HUES6 (cell line): ENCODE measurements at regions not wholly inside any gene's neighbourhood (a gene's known extent, or its start where the extent isn't known, plus 50 kb on each side); places are given as distances from the start of the nearest gene placed in this dataset.

Source experiments
- H3K27ac ChIP-seq: 2 replicates; pipeline ENCODE4 v1.7.0; 2013; ENCODE audit warnings: low read depth, mild to moderate bottlenecking, low read length, inconsistent platforms
- H3K27me3 ChIP-seq: 2 replicates; pipeline ENCODE4 v1.6.1; 2013; ENCODE audit warnings: low read length; ENCODE audit not compliant: control insufficient read depth, insufficient read depth
- H3K36me3 ChIP-seq: 2 replicates; pipeline ENCODE4 v1.6.1; 2013; ENCODE audit warnings: low read length; ENCODE audit not compliant: control insufficient read depth, insufficient read depth
- H3K4me1 ChIP-seq: 2 replicates; pipeline ENCODE4 v1.6.1; 2013; ENCODE audit warnings: low read length; ENCODE audit not compliant: control insufficient read depth, insufficient read depth
- H3K4me3 ChIP-seq: 2 replicates; pipeline ENCODE4 v1.5.1; 2013; ENCODE audit warnings: low read depth, low read length
- H3K9ac ChIP-seq: one replicate; pipeline ENCODE4 v1.6.1; 2013; ENCODE audit warnings: mild to moderate bottlenecking, low read length
- H3K9me3 ChIP-seq: 2 replicates; pipeline ENCODE4 v1.6.1; 2013; ENCODE audit warnings: low read depth, low read length; ENCODE audit not compliant: control insufficient read depth, insufficient read depth

- no peaks in the 10 kb centered on the region for H3K27me3 ChIP-seq
- no peak overlapping the region for H3K9ac ChIP-seq
- no peaks in the 10 kb centered on the region for H3K9me3 ChIP-seq
- H3K27ac ChIP-seq = no peak overlapping the region
- H3K4me3 ChIP-seq = no peak overlapping the region
- H3K4me1 ChIP-seq = peaks cover 52% of the 10 kb centered on the region
- no peaks in the 10 kb centered on the region for H3K36me3 ChIP-seq
Observed at GRCh38 chr18:55764386-55764785, 176.4 kb upstream of the TCF4 start.

- Histone ChIP-seq H3K9ac (no peak overlapping the region), H3K9me3 (no peaks in the 10 kb centered on the region), H3K4me3 (no peak overlapping the region), H3K27ac (no peak overlapping the region), H3K27me3 (no peaks in the 10 kb centered on the region), H3K4me1 (peaks cover 46% of the 10 kb centered on the region), H3K36me3 (no peaks in the 10 kb centered on the region)
Observed at GRCh38 chr18:55763805-55764204, 175.8 kb upstream of the TCF4 start.

DNA sequence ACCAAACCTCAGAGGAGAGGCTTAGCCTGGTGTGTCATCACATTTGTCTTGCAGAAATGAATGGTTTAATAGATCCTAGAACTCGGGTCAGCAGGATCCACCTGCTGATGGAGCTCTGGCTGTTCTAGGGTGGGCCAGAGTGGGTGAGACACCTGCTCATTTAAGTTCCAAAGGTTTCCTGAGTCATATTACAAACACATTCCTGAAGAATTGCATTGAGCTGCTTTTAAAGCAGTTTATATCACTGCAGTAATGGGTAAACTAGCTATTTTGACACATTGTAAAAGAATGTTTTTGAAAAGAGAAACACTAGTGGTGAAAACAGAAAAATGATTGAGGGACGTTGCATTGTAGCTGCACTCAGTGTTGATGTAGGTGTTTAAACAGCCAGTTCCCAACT, 175.3 kb upstream of the TCF4 start:
- Histone ChIP-seq H3K27ac (no peak overlapping the region), H3K4me1 (peaks cover 41% of the 10 kb centered on the region), H3K36me3 (no peaks in the 10 kb centered on the region), H3K9me3 (no peaks in the 10 kb centered on the region), H3K9ac (no peak overlapping the region), H3K4me3 (no peak overlapping the region), H3K27me3 (no peaks in the 10 kb centered on the region)

GRCh38 chr18:55762424-55762823, 174.4 kb upstream of the TCF4 start:
- H3K27ac ChIP-seq = no peak overlapping the region
- no peak overlapping the region for H3K9ac ChIP-seq
- no peaks in the 10 kb centered on the region for H3K27me3 ChIP-seq
- H3K4me1 ChIP-seq = peaks cover 32% of the 10 kb centered on the region; the same call in 1 of the 2 replicates
- H3K9me3 ChIP-seq = no peaks in the 10 kb centered on the region
- H3K4me3 ChIP-seq = no peak overlapping the region
- H3K36me3 ChIP-seq = no peaks in the 10 kb centered on the region

DNA sequence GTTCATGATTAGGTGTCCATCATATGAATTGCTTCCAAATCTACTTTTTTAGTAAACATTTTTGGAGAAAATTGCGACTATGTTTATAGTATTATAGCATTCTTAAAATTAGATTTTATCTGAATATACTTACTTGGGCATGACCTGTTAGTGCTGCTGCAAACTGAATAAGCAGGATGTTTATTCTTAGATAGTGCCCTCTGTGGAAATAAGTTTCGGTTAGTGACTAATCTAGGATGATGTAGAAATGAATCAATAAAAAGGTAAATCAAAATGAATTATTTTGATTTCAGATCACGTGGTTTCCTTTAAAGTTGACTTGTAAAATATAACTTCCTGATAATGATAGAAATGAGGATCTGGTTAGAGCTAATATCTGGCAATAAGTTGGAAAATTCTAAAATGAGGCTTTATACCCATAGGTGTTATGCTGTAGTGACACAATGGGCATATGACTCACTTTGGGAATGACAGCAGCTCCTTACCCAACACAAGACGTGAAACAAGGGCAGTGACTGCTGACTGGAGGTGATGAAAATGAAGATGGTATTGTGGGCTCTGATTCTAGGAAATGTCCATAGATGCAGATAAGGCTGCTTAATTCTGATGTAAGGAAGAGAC, 165.8 kb upstream of the TCF4 start:
- Histone ChIP-seq H3K9ac (no peak overlapping the region), H3K4me1 (no peaks in the 10 kb centered on the region; the same call in 1 of the 2 replicates), H3K27ac (no peak overlapping the region), H3K36me3 (no peaks in the 10 kb centered on the region), H3K4me3 (no peak overlapping the region), H3K27me3 (no peaks in the 10 kb centered on the region), H3K9me3 (no peaks in the 10 kb centered on the region)

DNA sequence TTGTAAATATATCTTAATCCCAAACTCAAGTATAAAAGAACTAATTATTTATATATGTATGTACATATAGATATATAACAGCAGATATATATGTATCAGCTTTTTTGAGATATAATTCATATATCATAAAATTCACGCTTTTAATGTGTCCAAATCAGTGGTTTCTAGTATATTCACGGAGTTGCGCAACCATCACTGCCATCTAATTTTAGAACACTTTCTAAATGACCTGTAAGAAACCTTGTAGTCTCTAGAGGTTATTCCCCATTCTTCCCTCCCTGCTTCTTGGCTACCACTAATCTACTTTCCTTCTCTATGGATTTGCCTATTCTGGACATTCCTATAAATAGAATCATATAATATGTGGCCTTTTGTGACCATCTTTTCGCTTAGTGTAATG, 163.5 kb upstream of the TCF4 start:
- Histone ChIP-seq H3K36me3 (no peaks in the 10 kb centered on the region), H3K9ac (no peak overlapping the region), H3K27ac (no peak overlapping the region), H3K4me1 (peaks cover 6% of the 10 kb centered on the region; the same call in 1 of the 2 replicates), H3K9me3 (no peaks in the 10 kb centered on the region), H3K4me3 (no peak overlapping the region), H3K27me3 (no peaks in the 10 kb centered on the region)

DNA sequence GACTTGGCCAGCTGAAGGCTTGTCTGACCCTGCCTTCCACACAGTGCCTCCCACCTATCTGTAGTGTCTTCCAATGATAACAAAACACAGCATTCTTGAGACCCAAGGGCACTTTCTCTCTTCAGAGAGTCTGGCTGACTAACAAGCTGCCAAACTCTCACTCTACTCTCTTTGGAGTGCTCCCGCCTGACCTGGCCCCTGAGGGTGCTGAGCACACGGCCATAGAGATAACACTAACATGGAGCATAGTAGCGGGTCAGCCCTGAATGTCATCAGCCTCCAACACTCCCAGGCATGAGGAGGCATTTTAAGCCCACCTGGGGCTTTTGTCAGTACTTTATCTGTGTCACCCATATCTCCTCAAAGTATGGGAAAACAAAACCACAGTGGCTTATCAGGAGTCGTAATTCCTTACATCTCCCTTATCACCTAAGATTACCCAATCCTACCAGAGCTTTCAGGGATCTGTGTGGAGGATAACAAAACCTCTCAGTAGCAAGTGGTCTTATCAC, 160.3 kb upstream of the TCF4 start:
- Histone ChIP-seq H3K4me3 (no peak overlapping the region), H3K9ac (peak overlapping the region; percentile 43), H3K4me1 (peaks cover 14% of the 10 kb centered on the region), H3K36me3 (no peaks in the 10 kb centered on the region), H3K27me3 (no peaks in the 10 kb centered on the region), H3K27ac (no peak overlapping the region), H3K9me3 (no peaks in the 10 kb centered on the region)

DNA sequence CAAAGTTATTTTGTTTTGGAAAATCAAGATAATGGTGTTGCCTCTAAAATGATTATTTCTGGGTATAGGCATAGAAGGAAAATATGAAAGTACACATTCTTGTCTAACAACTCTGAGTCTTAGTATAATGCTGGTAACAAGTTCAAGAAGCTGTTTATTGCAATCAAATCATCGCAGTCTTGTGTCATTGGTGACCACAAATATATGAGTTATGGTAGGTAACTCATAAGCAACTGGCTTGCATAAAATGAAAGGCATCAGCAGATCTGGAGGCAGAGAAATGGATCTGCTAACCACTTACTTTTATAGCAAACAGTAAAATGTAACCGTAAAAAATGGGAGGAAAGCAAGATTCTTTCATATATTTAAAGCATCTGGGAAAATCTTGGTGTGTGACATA, 156.2 kb upstream of the TCF4 start:
- no peak overlapping the region for H3K4me3 ChIP-seq
- H3K27ac ChIP-seq = no peak overlapping the region
- H3K27me3 ChIP-seq = no peaks in the 10 kb centered on the region
- H3K36me3 ChIP-seq = no peaks in the 10 kb centered on the region
- no peaks in the 10 kb centered on the region for H3K9me3 ChIP-seq
- peaks cover 14% of the 10 kb centered on the region for H3K4me1 ChIP-seq
- H3K9ac ChIP-seq = no peak overlapping the region

DNA sequence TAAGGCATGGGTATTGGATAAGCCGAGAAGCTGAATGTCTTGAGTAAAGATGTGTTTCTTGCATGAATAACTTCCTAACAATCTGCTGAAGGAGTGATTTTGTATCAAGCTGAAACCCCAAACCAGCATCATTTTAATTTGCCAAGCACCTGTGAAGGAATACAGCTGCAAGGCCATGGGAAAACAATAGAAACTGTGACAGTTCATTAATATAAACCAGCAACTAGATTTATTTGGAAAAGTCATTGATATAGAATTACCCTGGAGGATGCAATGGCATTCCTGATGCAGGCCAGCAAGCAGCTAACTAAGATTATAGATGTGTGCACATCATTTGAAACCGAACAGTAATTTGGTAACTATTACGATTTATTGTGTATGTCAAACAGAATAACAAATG, 155.7 kb upstream of the TCF4 start:
- no peak overlapping the region for H3K27ac ChIP-seq
- H3K36me3 ChIP-seq = no peaks in the 10 kb centered on the region
- no peaks in the 10 kb centered on the region for H3K27me3 ChIP-seq
- no peak overlapping the region for H3K9ac ChIP-seq
- H3K4me1 ChIP-seq = peaks cover 14% of the 10 kb centered on the region
- no peaks in the 10 kb centered on the region for H3K9me3 ChIP-seq
- H3K4me3 ChIP-seq = no peak overlapping the region

DNA sequence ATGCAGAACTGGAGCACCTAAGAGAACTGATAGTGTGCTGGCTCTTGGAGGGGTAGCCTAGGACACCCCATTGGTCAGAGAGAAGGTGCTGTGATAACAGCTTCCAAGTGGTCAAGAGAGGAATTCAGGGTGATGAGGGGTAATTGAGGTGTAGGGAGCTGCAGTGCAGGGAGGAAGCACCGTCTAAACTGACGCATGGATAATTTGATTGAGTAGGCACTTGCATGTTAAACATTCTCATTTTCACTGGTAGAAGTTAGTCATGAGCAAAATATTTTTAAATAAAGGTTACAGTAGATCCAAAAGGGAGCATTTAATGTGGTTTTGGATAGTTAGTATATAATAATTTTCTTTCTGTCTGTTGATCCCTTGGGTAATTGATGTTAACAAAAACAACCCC, 155.1 kb upstream of the TCF4 start:
- Histone ChIP-seq H3K9me3 (no peaks in the 10 kb centered on the region), H3K4me1 (peaks cover 13% of the 10 kb centered on the region), H3K4me3 (no peak overlapping the region), H3K36me3 (no peaks in the 10 kb centered on the region), H3K27me3 (no peaks in the 10 kb centered on the region), H3K9ac (no peak overlapping the region), H3K27ac (no peak overlapping the region)

DNA sequence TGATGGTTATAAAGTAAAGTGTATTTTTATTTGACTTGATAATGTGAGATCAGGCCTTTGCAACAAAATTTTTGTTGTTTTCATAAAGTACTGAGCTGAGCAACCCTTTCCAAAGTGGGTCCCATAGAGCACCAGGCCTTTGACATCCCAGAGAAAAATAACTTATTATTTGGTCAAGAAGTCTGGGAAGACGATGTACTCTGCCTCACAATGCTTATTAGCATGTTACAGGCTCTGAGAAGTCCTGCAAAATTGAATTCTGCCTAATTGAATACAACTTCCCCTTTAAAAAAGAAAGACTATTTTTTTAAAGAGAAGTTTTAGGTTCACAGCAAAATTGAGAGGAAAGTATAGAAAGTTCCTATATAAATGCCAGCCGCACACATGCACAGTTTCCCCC, 151.5 kb upstream of the TCF4 start:
- no peak overlapping the region for H3K4me3 ChIP-seq
- no peaks in the 10 kb centered on the region for H3K4me1 ChIP-seq
- no peak overlapping the region for H3K27ac ChIP-seq
- H3K9me3 ChIP-seq = no peaks in the 10 kb centered on the region
- no peak overlapping the region for H3K9ac ChIP-seq
- no peaks in the 10 kb centered on the region for H3K36me3 ChIP-seq
- H3K27me3 ChIP-seq = no peaks in the 10 kb centered on the region
